GM18951 (cell line): ENCODE measurements at regions not wholly inside any gene's neighbourhood (a gene's known extent, or its start where the extent isn't known, plus 50 kb on each side); places are given as distances from the start of the nearest gene placed in this dataset.

Source experiments
- POLR2A ChIP-seq: IDR thresholded peaks from 4 replicates; pipeline ENCODE4 v1.6.1; 2011; ENCODE audit warnings: mild to moderate bottlenecking; ENCODE audit not compliant: insufficient read length, insufficient read depth; ENCODE audit errors: extremely low read depth
- in situ Hi-C: fragments of 300-500 bp; cut with MboI; formaldehyde crosslinking; loops from one replicate; pipeline ENCODE4 v1.12.0; 2022; ENCODE audit warnings: low sequenced_read_pairs, mixed read lengths, inconsistent platforms; ENCODE audit not compliant: unreplicated experiment

DNA sequence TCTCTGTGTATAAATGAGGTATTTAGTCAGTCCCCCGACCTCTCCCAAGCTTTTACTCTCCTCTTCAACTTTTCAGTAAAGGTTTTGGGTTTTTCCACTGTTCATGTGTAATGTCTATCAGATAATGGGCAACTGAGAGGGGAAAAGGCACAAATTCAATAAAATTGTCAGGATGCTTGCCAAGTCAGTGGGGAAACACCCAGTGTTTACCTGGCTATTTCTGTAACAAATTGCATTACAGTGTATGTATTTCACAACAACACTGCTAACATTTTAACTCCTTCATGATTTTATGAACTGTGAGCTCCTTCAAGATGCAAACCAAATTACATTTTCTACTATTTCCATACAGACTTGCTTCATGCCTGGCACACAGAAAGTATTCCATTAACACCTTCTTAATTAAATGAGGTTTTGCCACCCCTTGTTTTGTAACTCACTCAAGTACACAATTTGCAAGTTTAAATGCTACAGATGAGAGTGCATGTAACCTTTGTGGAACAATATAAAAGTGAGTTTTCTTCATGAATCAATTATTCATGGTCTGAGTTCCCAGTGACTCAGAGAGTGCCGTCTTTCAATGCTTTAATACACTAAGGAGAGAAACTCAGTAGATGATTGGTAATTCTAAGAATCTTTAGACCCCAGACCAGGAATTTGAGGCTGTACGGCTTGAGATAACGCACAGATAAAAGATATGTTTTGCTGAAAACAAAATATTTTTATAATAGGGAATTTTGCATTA, 149.8 kb upstream of the TLL1 start:
- in situ Hi-C loops, result no loop called here
- no peak for TF ChIP-seq POLR2A

DNA sequence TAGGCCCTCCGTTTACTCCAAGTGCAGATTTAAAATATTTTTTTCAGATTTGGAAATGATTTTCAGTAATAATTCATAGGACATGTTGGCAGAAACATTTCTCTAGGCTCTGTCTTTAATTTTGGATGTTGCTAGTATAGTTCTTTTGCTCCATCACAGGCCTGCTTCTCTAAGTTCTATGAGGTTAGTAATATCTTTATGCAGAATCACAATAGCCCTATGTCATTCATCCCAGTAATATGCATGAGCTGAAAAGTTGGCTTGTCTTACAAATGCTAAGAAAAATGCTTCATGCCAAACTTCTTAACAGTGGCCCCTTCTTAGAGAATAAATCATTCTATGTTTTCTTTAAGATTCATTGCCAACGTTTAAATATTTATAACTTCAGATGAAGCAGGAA, 148.3 kb upstream of the TLL1 start:
- in situ Hi-C loops, result no loop called here
- TF ChIP-seq POLR2A, result no peak

- no peak for TF ChIP-seq POLR2A
- in situ Hi-C loops, result no loop called here
These were observed 147.7 kb upstream of the TLL1 start for GRCh38 chr4:165725352-165725751.

DNA sequence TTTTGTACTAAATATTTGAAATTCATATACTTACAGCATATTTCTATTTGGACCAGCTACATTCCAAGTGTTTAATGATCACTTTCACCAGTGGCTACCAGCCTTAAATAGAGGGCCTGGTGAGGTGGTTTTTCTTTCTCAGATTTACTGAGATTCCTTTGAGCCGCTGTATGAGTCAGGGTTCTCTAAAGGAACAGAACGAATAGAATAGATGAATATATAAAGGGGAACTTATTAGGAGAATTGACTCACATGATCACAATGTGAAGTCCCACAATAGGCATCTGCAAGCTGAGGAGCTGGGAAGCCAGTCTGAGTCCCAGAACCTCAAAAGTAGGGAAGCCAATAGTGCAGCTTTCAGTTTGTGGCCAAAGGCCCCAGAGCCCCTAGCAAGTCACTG, 146.2 kb upstream of the TLL1 start:
- in situ Hi-C loops, result no loop called here
- no peak for TF ChIP-seq POLR2A

- in situ Hi-C loops, result no loop called here
- TF ChIP-seq POLR2A, result no peak
These were observed 135.6 kb upstream of the TLL1 start for GRCh38 chr4:165737309-165737972.

DNA sequence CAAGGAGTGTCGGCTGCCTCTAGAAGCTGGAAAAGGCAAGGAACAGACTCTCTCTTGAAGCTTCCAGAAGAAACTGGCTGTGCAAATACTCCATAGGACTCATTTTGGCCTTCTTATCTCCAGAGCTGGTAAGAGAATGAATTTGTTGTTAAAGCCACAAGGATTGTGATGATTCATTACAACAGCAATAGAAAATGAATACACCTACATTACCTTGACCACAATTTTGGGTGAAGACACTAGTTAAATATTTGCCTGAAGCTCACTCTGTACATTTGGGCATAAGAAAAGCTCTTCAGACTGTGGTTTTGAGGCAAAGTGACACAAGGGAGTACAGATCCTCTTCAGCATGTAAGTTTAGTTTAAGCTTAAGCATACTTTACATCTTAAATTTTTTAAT, 134.5 kb upstream of the TLL1 start:
- in situ Hi-C loops, result no loop called here
- TF ChIP-seq POLR2A, result no peak

GRCh38 chr4:165740911-165741310, 132.1 kb upstream of the TLL1 start:
- in situ Hi-C loops, result no loop called here
- no peak for TF ChIP-seq POLR2A

DNA sequence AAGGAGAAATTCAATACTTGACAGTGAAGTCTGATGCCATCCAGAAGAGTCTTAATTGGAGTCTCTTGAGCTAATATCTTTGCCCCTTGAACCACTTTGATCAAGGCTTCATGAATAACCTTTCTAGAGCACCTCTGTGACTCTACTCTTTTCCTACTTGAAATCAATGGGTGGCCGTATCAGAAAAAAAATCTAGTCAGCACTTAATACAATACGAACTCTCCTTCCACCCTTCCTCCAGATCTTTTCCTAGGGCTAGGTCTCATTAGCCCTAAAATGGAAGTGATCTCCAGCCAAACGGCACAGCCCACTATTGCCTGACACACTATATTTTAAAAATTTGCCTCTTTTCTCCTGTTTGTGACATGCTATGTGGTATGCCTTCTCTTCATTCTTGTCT, 129.6 kb upstream of the TLL1 start:
- TF ChIP-seq POLR2A, result no peak
- in situ Hi-C loops, result no loop called here

GRCh38 chr4:165744370-165744769, 128.7 kb upstream of the TLL1 start:
- no peak for TF ChIP-seq POLR2A

GRCh38 chr4:165748321-165748720, 124.7 kb upstream of the TLL1 start:
- TF ChIP-seq POLR2A, result no peak
- in situ Hi-C loops, result no loop called here

More at GRCh38 chr4:165744370-165744769, 128.7 kb upstream of the TLL1 start:
- in situ Hi-C loops, result no loop called here

DNA sequence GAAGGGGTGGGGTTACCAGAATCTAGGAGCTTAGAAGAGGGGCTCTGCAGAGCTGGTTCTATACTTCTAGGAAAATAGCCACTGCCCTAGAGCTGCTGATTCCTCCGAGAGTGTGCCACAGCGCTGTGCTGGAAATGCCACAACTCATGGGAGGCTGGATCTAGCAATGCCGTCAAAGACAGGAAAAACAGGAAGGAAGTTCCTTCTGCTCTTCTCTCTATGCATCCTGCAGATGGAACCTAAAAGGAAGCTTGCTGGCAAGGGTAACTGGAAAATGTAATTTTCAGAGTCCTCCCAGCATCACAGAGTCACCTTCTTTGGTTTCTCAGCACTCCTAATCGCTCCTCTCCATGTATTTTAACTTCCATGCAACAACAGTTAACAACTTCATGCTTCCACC, 121.2 kb upstream of the TLL1 start:
- TF ChIP-seq POLR2A, result no peak
- in situ Hi-C loops, result no loop called here

DNA sequence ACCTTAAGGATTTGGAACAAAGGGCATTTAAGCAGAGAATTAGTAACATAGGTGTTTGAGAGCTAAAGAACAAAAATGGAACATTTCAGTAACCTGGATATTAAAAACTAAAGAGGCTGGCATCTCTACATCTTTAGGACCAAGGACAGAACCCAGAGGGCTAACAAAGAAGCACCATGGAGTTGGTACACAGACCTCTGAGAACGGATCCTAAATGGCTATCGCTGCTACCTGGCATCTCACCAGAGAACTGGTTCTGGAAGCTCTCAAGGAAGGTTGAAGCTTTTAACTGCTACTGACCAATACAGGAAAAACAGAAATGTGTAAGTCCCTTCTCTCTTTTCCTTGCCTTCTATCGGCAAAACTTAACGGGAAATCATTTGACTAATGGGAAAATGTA, 118.4 kb upstream of the TLL1 start:
- no peak for TF ChIP-seq POLR2A
- in situ Hi-C loops, result no loop called here

DNA sequence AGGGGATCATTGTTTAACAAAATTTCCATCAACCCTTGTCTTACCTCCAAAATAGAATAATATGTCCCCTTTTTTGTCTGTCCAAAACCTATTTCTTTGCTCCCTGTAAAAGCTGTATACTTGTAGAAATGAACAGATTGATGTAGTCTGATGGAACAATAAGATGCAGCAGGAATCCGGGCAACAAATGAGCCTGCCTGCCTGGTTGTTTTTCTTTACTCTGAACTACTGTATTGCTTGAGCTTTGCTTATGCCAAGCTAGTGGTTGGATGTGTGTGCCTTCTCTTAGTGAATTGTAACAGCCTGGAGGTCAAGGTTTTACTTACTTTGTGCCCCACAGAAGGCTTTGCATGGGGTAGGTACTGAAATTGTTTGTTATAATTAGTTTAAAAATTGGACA, 116.2 kb upstream of the TLL1 start:
- no peak for TF ChIP-seq POLR2A
- in situ Hi-C loops, result no loop called here

GRCh38 chr4:165757451-165757850, 115.6 kb upstream of the TLL1 start:
- in situ Hi-C loops, result no loop called here
- TF ChIP-seq POLR2A, result no peak
